Activated CD8-positive, alpha-beta T cell treated with anti-CD3 and anti-CD28 coated beads for 36 hours (primary cell): ENCODE measurements at regions not wholly inside any gene's neighbourhood (a gene's known extent, or its start where the extent isn't known, plus 50 kb on each side); places are given as distances from the start of the nearest gene placed in this dataset.

Experiments
- ATAC-seq: fragments of 200-7000 bp; cut with Tn5 transposase; one replicate; pipeline ENCODE4 v1.10.0; 2021; ENCODE audit warnings: mild to moderate bottlenecking, moderate library complexity
- CTCF ChIA-PET: fragments of 350-600 bp; sonication (Branson Sonifier 250); formaldehyde crosslinking; loops from one replicate; lab custom pipeline; 2021; ENCODE audit warnings: antibody characterized with exemption; lab: Charles Lee
- POLR2A ChIA-PET: fragments of 350-600 bp; sonication (Branson Sonifier 250); formaldehyde crosslinking; loops from one replicate; lab custom pipeline; 2021; ENCODE audit warnings: antibody characterized with exemption; lab: Charles Lee
- DNase-seq: peaks from one replicate; pipeline ENCODE4 v3.0.0-alpha.2; 2020
- H3K27ac Mint-ChIP-seq: one replicate; pipeline ENCODE4 v1.8.0; 2021; ENCODE audit warnings: mild to moderate bottlenecking, mixed read lengths
- H3K27me3 Mint-ChIP-seq: one replicate; pipeline ENCODE4 v1.8.0; 2021; ENCODE audit warnings: mixed read lengths
- H3K36me3 Mint-ChIP-seq: one replicate; pipeline ENCODE4 v1.8.0; 2021; ENCODE audit warnings: low read depth, mixed read lengths
- H3K4me1 Mint-ChIP-seq: one replicate; pipeline ENCODE4 v1.8.0; 2021; ENCODE audit warnings: low read depth, mixed read lengths
- H3K4me3 Mint-ChIP-seq: one replicate; pipeline ENCODE4 v1.8.0; 2021; ENCODE audit warnings: mild to moderate bottlenecking, moderate library complexity, mixed read lengths
- H3K9me3 Mint-ChIP-seq: one replicate; pipeline ENCODE4 v1.8.0; 2021; ENCODE audit warnings: mixed read lengths
- intact Hi-C: fragments of 100-400 bp; cut with micrococcal nuclease; formaldehyde crosslinking; loops from one replicate; pipeline ENCODE4 v1.10.0; 2022
- TF ChIP-seq, protein P1 (sequence below): fragments of 200-600 bp; IDR thresholded peaks from one replicate; pipeline ENCODE4 v1.8.0; 2022; ENCODE audit warnings: antibody characterized with exemption, mild to moderate bottlenecking

DNA sequence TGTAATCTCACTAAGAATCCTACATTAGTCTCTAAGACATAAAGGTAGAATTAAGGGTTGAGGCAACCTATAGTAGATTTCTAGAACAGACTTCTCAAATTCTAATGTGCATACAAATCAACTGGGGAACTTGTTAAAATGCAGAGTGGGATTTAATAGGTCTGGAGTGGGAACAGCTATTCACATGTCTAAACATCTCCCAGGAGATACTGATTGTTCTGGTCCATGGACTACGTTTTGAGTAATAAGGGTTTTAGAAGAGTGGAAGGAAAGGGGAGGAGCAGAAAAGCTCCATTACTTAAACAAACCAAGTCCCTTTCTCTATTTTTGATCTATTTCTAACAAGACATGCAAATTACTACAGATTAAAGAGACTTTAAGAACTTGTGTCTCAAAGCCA is 524.8 kb downstream of the TUSC7 start:
- ATAC-seq (no peak), DNase-seq (no peak)
- no peak overlapping the region for H3K4me3 Mint-ChIP-seq
- ChIA-PET POLR2A (no interaction called here), CTCF (no interaction called here)
- intact Hi-C loops: no loop called here
- no peaks in the 10 kb centered on the region for H3K36me3 Mint-ChIP-seq
- H3K4me1 Mint-ChIP-seq: no peaks in the 10 kb centered on the region
- H3K27ac Mint-ChIP-seq: no peak overlapping the region
- H3K9me3 Mint-ChIP-seq: peaks cover 2% of the 10 kb centered on the region
- TF ChIP-seq, protein P1, sequence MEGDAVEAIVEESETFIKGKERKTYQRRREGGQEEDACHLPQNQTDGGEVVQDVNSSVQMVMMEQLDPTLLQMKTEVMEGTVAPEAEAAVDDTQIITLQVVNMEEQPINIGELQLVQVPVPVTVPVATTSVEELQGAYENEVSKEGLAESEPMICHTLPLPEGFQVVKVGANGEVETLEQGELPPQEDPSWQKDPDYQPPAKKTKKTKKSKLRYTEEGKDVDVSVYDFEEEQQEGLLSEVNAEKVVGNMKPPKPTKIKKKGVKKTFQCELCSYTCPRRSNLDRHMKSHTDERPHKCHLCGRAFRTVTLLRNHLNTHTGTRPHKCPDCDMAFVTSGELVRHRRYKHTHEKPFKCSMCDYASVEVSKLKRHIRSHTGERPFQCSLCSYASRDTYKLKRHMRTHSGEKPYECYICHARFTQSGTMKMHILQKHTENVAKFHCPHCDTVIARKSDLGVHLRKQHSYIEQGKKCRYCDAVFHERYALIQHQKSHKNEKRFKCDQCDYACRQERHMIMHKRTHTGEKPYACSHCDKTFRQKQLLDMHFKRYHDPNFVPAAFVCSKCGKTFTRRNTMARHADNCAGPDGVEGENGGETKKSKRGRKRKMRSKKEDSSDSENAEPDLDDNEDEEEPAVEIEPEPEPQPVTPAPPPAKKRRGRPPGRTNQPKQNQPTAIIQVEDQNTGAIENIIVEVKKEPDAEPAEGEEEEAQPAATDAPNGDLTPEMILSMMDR: no peak
- H3K27me3 Mint-ChIP-seq: no peaks in the 10 kb centered on the region

DNA sequence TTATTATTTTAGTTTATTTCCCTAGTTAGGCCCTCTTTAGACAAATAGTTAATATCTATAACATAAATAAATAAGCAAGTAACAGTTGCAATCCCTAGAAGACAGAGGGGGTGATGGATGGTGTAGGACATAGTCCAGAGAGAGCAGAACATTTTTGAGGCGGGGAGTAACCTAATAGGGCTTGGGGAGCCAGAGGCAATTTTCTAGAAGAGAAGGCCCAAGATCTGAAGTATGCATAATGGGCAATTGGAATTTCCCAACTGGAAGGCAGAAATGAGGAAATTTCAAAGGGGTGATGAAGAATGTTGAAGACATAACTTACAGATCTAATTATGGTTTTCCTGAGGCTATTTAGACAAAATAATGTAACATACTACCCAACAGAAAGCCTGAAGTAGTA is 525.7 kb downstream of the TUSC7 start:
- TF ChIP-seq, protein P1: no peak
- CTCF ChIA-PET: no interaction called here
- ATAC-seq: no peak
- POLR2A ChIA-PET: no interaction called here
- H3K36me3 Mint-ChIP-seq: no peaks in the 10 kb centered on the region
- no peaks in the 10 kb centered on the region for H3K4me1 Mint-ChIP-seq
- no peak overlapping the region for H3K27ac Mint-ChIP-seq
- DNase-seq: no peak
- intact Hi-C loops: no loop called here
- H3K27me3 Mint-ChIP-seq: no peaks in the 10 kb centered on the region
- H3K4me3 Mint-ChIP-seq: no peak overlapping the region
- peaks cover 2% of the 10 kb centered on the region for H3K9me3 Mint-ChIP-seq

DNA sequence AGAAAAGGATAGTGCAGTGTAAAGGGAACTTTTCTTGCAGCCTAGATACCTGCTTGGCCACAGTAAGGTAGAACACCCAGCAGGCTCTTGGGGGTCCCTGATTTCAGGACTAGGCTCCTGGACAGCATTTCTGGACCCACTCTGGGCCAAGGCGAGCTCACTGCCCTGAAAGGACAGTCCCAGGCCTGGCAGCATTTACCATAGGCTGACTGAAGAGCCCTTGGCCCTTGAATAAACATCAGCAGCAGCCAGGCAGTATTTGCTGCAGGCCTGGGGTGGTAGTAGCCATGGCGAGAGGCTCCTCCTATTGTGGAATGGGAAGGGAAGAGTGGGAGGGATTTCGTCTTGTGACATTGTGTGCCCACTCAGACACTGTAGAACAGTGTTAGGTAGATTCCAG is 529.2 kb downstream of the TUSC7 start:
- Mint-ChIP-seq H3K9me3 (no peaks in the 10 kb centered on the region), H3K4me1 (no peaks in the 10 kb centered on the region), H3K27ac (no peak overlapping the region), H3K4me3 (no peak overlapping the region), H3K36me3 (no peaks in the 10 kb centered on the region), H3K27me3 (no peaks in the 10 kb centered on the region)
- ATAC-seq: no peak
- TF ChIP-seq, protein P1: no peak
- intact Hi-C loops: no loop called here
- DNase-seq: no peak
- CTCF ChIA-PET: no interaction called here
- POLR2A ChIA-PET: no interaction called here

DNA sequence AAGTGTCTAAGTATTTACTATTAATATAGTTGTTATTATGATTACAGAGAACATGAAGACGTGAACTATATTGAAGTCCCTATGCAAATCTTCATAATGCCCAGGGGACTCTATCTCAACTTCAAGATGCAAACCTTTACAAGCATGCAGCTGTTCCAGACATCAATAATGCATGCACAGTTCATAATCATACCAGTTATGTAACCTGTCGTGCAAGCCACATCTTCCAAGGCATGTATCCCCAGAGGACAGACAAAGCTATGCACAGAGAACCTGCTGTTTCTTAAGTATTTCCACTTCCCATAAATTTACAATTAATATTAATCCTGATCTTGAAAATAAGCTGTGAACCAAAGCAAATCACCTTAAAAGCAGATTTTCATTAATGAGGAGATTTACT is 534.1 kb downstream of the TUSC7 start:
- TF ChIP-seq, protein P1: no peak
- Mint-ChIP-seq H3K4me1 (no peaks in the 10 kb centered on the region), H3K27me3 (no peaks in the 10 kb centered on the region), H3K4me3 (no peak overlapping the region), H3K27ac (no peak overlapping the region), H3K9me3 (peaks cover 2% of the 10 kb centered on the region), H3K36me3 (no peaks in the 10 kb centered on the region)
- intact Hi-C loops: no loop called here
- no peak for DNase-seq
- ChIA-PET CTCF (no interaction called here), POLR2A (interaction anchor here (0.6 kb wide), 1 partner anchor 779 kb away, joined by 3 read pairs; no protein-coding TSS in a partner anchor)
- no peak for ATAC-seq

DNA sequence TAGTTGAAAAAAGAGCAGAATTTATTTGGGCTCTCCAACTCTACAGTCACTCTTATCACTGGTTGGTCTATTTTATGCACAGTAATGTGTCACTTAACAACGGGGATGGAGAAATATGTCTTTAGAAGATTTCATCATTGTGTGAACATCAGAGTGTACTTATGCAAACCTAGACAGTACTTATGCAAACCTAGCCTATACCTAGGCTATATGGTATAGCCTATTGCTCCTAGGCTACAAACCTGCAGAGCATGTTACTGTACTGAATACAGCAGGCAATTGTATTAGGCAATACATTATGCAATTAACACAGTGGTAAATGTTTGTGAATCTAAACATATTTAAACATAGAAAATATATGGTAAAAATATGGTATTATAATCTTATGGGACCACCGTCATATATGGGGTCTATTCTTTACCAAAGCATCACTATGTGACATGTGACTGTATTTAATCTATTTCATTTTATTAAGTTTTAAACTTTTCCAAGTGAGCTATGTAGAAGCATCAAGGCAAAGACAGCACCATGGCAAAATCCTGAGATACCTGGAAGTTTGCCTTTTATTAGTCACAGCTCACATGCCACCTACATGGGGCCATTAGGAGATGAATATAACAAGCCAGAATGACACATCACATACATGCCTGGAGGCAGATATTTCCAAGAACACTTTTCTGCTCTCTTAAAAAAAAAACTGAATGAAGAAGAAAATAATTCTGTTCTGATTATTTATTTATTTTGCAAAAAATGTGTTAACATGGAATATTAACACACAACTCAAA is 537.4 kb downstream of the TUSC7 start:
- ATAC-seq: no peak
- no peak for DNase-seq
- H3K9me3 Mint-ChIP-seq: peaks cover 3% of the 10 kb centered on the region
- H3K4me1 Mint-ChIP-seq: no peaks in the 10 kb centered on the region
- TF ChIP-seq, protein P1: no peak
- H3K27me3 Mint-ChIP-seq: no peaks in the 10 kb centered on the region
- ChIA-PET POLR2A (interaction anchor here (0.7 kb wide), 1 partner anchor 18 kb away, joined by 3 read pairs; no protein-coding TSS in a partner anchor), CTCF (no interaction called here)
- intact Hi-C loops: no loop called here
- no peak overlapping the region for H3K27ac Mint-ChIP-seq
- H3K4me3 Mint-ChIP-seq: no peak overlapping the region
- no peaks in the 10 kb centered on the region for H3K36me3 Mint-ChIP-seq
